NCI-H526 treated with DMSO at 0.1 percent for 48 hours (cell line): ENCODE measurements at regions not wholly inside any gene's neighbourhood (a gene's known extent, or its start where the extent isn't known, plus 50 kb on each side); places are given as distances from the start of the nearest gene placed in this dataset.

Experiments
- DNase-seq: peaks from one replicate; lab custom pipeline; 2025; lab: John Stamatoyannopoulos, UW

DNA sequence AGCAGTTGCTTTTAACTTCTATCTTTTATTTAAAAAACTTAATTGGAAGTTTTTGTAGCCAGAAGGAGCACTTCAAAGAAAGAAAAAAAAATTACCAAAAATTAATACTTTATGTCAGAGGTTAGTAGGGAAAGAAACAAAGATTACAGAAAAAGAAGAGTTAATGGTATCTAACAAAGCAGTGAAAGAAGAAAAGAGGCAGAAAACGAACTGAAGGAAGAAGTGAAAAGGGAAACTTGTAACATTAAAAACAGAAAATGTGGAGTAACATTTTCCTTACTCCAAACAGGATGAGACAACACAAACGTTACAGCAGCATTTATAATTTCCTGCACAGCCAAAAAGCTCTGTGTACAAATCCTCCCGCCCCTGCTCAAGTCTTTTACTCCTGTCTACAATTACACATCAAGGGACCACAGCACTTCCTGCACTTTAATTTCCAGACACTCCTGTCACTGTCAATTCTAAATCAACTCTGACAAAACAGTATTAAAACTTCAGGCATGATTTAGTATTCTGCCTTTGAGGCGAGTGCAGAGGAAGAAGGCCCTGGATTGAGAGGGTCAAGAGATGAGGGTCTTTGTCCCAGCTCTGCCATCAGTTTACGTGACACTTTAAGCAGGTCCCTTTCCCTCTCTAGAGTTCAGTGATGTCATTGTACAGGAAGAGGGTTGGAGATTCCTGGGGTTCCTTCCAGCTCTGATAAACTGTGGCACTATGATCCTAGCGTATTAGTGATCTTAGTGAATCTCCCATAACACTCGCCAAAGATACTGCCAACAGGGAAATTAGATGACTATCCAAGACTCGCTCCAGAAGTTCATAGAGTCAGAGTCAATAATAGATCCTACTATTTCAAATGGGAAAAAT is 53.2 kb upstream of the LSM14A start:
- no peak for DNase-seq

GRCh38 chr19:34120141-34120540 is 52.2 kb upstream of the LSM14A start:
- no peak for DNase-seq

- DNase-seq, result no peak
Observed at GRCh38 chr19:34120846-34121639, 51.3 kb upstream of the LSM14A start.
